ENCODE measurements at regions not wholly inside any gene's neighbourhood (a gene's known extent, or its start where the extent isn't known, plus 50 kb on each side); places are given as distances from the start of the nearest gene placed in this dataset.

DNA sequence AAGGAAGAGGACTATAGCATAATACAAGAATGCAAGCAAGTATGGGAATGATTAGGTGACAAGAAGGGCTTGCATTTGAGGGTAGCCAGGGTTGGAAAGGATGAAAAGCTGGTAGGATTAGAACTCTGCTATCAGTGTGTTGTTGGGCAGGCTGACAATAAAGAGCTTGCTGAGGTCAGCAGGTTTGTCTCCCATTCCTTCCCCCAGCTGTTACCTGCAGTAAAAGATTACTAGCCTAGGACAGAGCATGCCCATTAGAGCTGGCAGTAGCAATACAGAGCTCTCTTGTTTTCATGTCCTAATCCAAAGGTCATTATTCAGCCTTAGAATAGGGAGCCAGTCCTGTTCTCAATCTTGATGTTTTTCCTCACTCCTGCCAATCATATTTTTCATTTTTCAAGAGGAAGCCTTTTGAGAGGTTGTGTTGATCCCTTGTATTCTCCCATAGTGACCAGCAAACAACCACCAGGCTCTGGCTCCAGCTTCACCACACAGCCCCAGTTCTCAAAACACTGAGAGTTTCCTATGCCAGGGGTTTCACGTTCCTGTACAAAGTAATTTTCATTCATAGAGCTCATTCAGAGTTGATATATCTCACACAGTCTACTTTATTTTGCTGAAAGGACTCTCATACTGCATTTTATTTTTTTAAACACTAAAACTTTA lies 71.7 kb downstream of the OR2K2 start:
- H4K8ac ChIP-seq (ENCODE audit: low read depth in 2 of 2, low read length in 2 of 2): no peak overlapping the region
- H3K27ac ChIP-seq (ENCODE audit: insufficient read depth, low read length): no peak overlapping the region
- no peak for TF ChIP-seq RCOR1 (IDR thresholded peaks at IDR 0.05; ENCODE audit: insufficient replicate concordance, low read length)
- no peak for TF ChIP-seq MXI1 (IDR thresholded peaks at IDR 0.05; ENCODE audit: borderline replicate concordance, low read depth, low read length)
- TF ChIP-seq MAFK (IDR thresholded peaks at IDR 0.05; ENCODE audit: low read depth, low read length): peak; percentile 37; the same call in 1 of the 2 replicates
- TF ChIP-seq RFX5 (IDR thresholded peaks at IDR 0.05; ENCODE audit: low read depth, low read length): no peak
- WGBS, 2 experiments (ENCODE audit: extremely low coverage in 2 of 2, insufficient read length in 1 of 2): no CpG with 5 or more reads among the region's 1 CpG
- H2BK120ac ChIP-seq (ENCODE audit: low read depth, low read length): no peak overlapping the region
- CTCF ChIA-PET: no interaction called here
- no peak overlapping the region for H4K5ac ChIP-seq (ENCODE audit: low read depth, low read length)
- H3K4me3 ChIP-seq (ENCODE audit: insufficient read depth, low read depth, low read length): no peak overlapping the region
- no peak overlapping the region for H3K4me2 ChIP-seq (ENCODE audit: low read depth, low read length)
- intact Hi-C loops (cut with micrococcal nuclease): no loop called here
- no peak overlapping the region for H2AK5ac ChIP-seq (ENCODE audit: low read depth, low read length)
- dilution Hi-C loops (cut with HindIII; ENCODE audit: low sequenced_read_pairs, unreplicated experiment): no loop called here
- in situ Hi-C loops (cut with MboI; ENCODE audit: low sequenced_read_pairs): no loop called here
- H3K9ac ChIP-seq (ENCODE audit: low read depth, low read length): no peak overlapping the region
- H3K23ac ChIP-seq (ENCODE audit: low read depth, low read length): no peak overlapping the region
- no peak overlapping the region for H3K18ac ChIP-seq (ENCODE audit: low read depth, low read length)
- no peak for DNase-seq
- H4K20me1 ChIP-seq (ENCODE audit: insufficient read depth, low read length): no peaks in the 10 kb centered on the region
- H3K79me1 ChIP-seq (ENCODE audit: low read depth in 1 of 2, low read length in 2 of 2): no peaks in the 10 kb centered on the region
- peak; percentile 17; the same call in 1 of the 2 replicates for ATAC-seq (ENCODE audit: low read depth)
- H3K14ac ChIP-seq (replicated peaks; ENCODE audit: low read depth, low read length): no peak overlapping the region; the same call in 1 of the 2 replicates
- H3K27me3 ChIP-seq (ENCODE audit: control insufficient read depth, insufficient read depth, low read length): no peaks in the 10 kb centered on the region
- H2BK15ac ChIP-seq (ENCODE audit: low read depth, low read length): no peak overlapping the region
- no peaks in the 10 kb centered on the region for H3K4me1 ChIP-seq (ENCODE audit: control insufficient read depth, insufficient read depth, low read length)
- no peaks in the 10 kb centered on the region for H3K9me3 ChIP-seq (ENCODE audit: control insufficient read depth, insufficient read depth, low read length)
- no peak overlapping the region for H2BK20ac ChIP-seq (ENCODE audit: low read depth, low read length)
- no peak overlapping the region for H2AK9ac ChIP-seq (replicated peaks; ENCODE audit: low read depth, low read length, poor library complexity)
- no peak overlapping the region for H2AFZ ChIP-seq (replicated peaks; ENCODE audit: low read length, poor library complexity)
- no peak overlapping the region for H3K56ac ChIP-seq (ENCODE audit: extremely low read depth, insufficient read depth, low read length)
- no peaks in the 10 kb centered on the region for H3K36me3 ChIP-seq (ENCODE audit: control insufficient read depth, insufficient read depth, low read length)
- H4K91ac ChIP-seq (ENCODE audit: insufficient read depth, low read depth, low read length): no peak overlapping the region
- H2BK5ac ChIP-seq (ENCODE audit: low read depth, low read length, poor library complexity, severe bottlenecking): no peak overlapping the region
- no peaks in the 10 kb centered on the region; the same call in 1 of the 2 replicates for H3K9me1 ChIP-seq (ENCODE audit: insufficient read depth, low read length)
- BruUV-seq (replicated peaks): no TSS peak
- no peak overlapping the region for H3K4ac ChIP-seq (ENCODE audit: low read depth, low read length)
- POLR2A ChIA-PET (ENCODE audit: unreplicated experiment): no interaction called here

Measured in IMR-90 (cell line).